Spleen (tissue), 11 donors: ENCODE measurements at regions not wholly inside any gene's neighbourhood (a gene's known extent, or its start where the extent isn't known, plus 50 kb on each side); places are given as distances from the start of the nearest gene placed in this dataset.

Source experiments
- DNase-seq: peaks from one replicate; pipeline ENCODE4 v3.0.0-alpha.2; 2020
- H3K27ac ChIP-seq, 8 donors: fragments of 200-600 bp; sonication (generic) in 7 of 8; 1 replicate in 4 of 8; 2 replicates in 4 of 8; pipeline versions ENCODE4 v1.5.0 to v1.8.0; 2016 to 2021; ENCODE audit warnings: inconsistent platforms in 4 of 8, mild to moderate bottlenecking in 4 of 8, moderate library complexity in 1 of 8
- H3K27me3 ChIP-seq, 7 donors: fragments of 200-600 bp; sonication (generic) in 6 of 7; replicated peaks in 1 of 7; 1 replicate in 4 of 7; 2 replicates in 3 of 7; pipeline versions ENCODE4 v1.5.0 to v1.8.0; 2016 to 2021; ENCODE audit warnings: inconsistent platforms in 3 of 7, mild to moderate bottlenecking in 1 of 7
- H3K36me3 ChIP-seq, 6 donors: fragments of 200-600 bp; sonication (generic) in 5 of 6; 1 replicate in 4 of 6; 2 replicates in 2 of 6; pipeline versions ENCODE4 v1.5.0 to v1.8.0; 2016 to 2021; ENCODE audit warnings: inconsistent platforms in 2 of 6
- H3K4me1 ChIP-seq, 6 donors: fragments of 200-600 bp; sonication (generic) in 5 of 6; 1 replicate in 3 of 6; 2 replicates in 3 of 6; pipeline versions ENCODE4 v1.5.0 to v1.8.0; 2016 to 2021; ENCODE audit warnings: inconsistent platforms in 3 of 6
- H3K4me3 ChIP-seq, 8 donors: fragments of 200-600 bp; sonication (generic) in 7 of 8; 1 replicate in 4 of 8; 2 replicates in 4 of 8; pipeline versions ENCODE4 v1.5.0 to v1.8.0; 2016 to 2021; ENCODE audit warnings: inconsistent platforms in 4 of 8, mild to moderate bottlenecking in 4 of 8, moderate library complexity in 2 of 8
- H3K9me3 ChIP-seq, 8 donors: fragments of 200-600 bp; sonication (generic) in 7 of 8; 1 replicate in 4 of 8; 2 replicates in 4 of 8; pipeline versions ENCODE4 v1.5.0 to v1.8.0; 2016 to 2021; ENCODE audit warnings: inconsistent platforms in 4 of 8
- POLR2A ChIP-seq, 3 donors: fragments of 450-650 bp; IDR thresholded peaks; one replicate each; pipeline ENCODE4 v1.5.1; 2017; ENCODE audit warnings: antibody characterized with exemption in 3 of 3, mild to moderate bottlenecking in 1 of 3
- POLR2AphosphoS5 ChIP-seq, 3 donors: sonication (generic); formaldehyde crosslinking; IDR thresholded peaks; one replicate each; pipeline ENCODE4 v1.5.1; 2017; ENCODE audit warnings: antibody characterized with exemption in 3 of 3
- WGBS, 5 donors: extraction: QIAGEN DNeasy Blood & Tissue Kit in 3 of 5; methylation state at CpG; one replicate each; pipeline versions ENCODE4 v1.1.5 to v1.1.7; 2013 to 2018; 5-methylcytosine and 5-hydroxymethylcytosine counted together
- intact Hi-C: fragments of 100-400 bp; cut with DNase I; formaldehyde crosslinking; loops from one replicate; pipeline ENCODE4 v1.15.0; 2023; ENCODE audit warnings: low total_unique reads
- TF ChIP-seq, protein P1 (sequence below), 11 experiments: fragments of 200-600 bp in 7 of 11; fragments of 450-650 bp in 4 of 11; sonication (generic) in 4 of 11; IDR thresholded peaks in 8 of 11; conservative IDR thresholded peaks in 3 of 11; 1 replicate in 7 of 11; 2 replicates in 4 of 11; pipeline versions ENCODE4 v1.4.0 to v1.8.0; 2016 to 2021; ENCODE audit warnings: antibody characterized with exemption in 11 of 11, inconsistent platforms in 4 of 11, mild to moderate bottlenecking in 1 of 11
- donor health status: healthy with polysubstance abuse.
- donor health status: DM: no; HTN: no; CAD: no; lungs with moderate emphysema.
- donor health status: DM: no; HTN: no; CAD: no.
- donor health status: Bipolar disorder and iron deficiency.
- donor health status: healthy.
- donor health status: DM: no; HTN: no; CAD: no.
- donor health status: DM: yes; HTN: yes; CAD: no.

DNA sequence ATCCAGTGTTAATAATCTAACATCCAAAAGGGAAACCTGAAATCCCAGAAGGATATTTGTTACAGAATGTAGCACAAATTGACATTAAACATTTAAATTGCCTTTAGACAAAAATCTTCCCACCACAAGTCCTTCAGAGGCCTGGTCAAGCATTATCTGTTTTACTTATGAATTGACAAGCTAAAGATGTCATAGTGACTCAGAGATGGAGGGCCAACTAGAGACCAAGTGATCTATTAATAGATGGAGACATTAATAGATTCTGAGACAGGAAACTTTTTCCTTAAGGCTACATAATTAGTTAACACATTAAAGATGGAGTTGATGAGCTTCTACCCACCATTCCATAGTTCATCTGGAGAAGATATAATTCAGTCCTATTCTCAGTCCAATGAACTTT is 526.2 kb downstream of the IRS1 start:
- Histone ChIP-seq H3K36me3 (no peaks in the 10 kb centered on the region), H3K4me1 (no peaks in the 10 kb centered on the region), H3K27ac (no peak overlapping the region), H3K9me3 (no peaks in the 10 kb centered on the region), H3K4me3 (no peak overlapping the region), H3K27me3 (no peaks in the 10 kb centered on the region)
- TF ChIP-seq, protein P1, sequence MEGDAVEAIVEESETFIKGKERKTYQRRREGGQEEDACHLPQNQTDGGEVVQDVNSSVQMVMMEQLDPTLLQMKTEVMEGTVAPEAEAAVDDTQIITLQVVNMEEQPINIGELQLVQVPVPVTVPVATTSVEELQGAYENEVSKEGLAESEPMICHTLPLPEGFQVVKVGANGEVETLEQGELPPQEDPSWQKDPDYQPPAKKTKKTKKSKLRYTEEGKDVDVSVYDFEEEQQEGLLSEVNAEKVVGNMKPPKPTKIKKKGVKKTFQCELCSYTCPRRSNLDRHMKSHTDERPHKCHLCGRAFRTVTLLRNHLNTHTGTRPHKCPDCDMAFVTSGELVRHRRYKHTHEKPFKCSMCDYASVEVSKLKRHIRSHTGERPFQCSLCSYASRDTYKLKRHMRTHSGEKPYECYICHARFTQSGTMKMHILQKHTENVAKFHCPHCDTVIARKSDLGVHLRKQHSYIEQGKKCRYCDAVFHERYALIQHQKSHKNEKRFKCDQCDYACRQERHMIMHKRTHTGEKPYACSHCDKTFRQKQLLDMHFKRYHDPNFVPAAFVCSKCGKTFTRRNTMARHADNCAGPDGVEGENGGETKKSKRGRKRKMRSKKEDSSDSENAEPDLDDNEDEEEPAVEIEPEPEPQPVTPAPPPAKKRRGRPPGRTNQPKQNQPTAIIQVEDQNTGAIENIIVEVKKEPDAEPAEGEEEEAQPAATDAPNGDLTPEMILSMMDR (IDR thresholded peaks at IDR 0.05 in 8 of 11, conservative IDR thresholded peaks at IDR 0.05 in 3 of 11), result no peak
- TF ChIP-seq POLR2A (IDR thresholded peaks at IDR 0.05) (no peak), POLR2AphosphoS5 (IDR thresholded peaks at IDR 0.05) (no peak)
- DNase-seq, result no peak
- intact Hi-C loops, result no loop called here

DNA sequence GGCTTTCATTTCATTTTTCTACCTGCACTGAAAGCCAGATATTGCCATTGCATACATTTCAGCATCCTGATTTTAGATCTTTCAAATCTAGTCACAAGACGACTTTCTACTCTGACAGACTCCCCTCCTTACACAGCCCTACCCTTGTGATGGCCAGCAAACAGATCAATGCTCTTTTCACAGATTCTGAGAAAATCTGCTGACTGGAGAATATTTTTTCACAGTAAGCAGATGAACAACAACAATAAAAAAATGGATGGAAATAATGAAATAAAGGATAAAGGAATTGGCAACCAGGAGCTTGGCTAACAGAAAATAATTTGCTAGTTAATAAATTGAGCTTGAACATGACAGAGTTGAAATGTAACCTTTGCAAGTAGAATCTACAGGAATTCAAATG is 527.2 kb downstream of the IRS1 start:
- no peak overlapping the region for H3K27ac ChIP-seq
- H3K4me1 ChIP-seq, result no peaks in the 10 kb centered on the region
- no peaks in the 10 kb centered on the region for H3K36me3 ChIP-seq
- TF ChIP-seq, protein P1 (IDR thresholded peaks at IDR 0.05 in 8 of 11, conservative IDR thresholded peaks at IDR 0.05 in 3 of 11), result no peak
- no peak for TF ChIP-seq POLR2A (IDR thresholded peaks at IDR 0.05)
- no peak for TF ChIP-seq POLR2AphosphoS5 (IDR thresholded peaks at IDR 0.05)
- no peaks in the 10 kb centered on the region for H3K27me3 ChIP-seq
- no peak for DNase-seq
- no peaks in the 10 kb centered on the region for H3K9me3 ChIP-seq
- intact Hi-C loops, result no loop called here
- WGBS, 5 donors, result 51 to 68% (median 55%) methylated on average over 1 of the region's 1 CpG
- no peak overlapping the region for H3K4me3 ChIP-seq

DNA sequence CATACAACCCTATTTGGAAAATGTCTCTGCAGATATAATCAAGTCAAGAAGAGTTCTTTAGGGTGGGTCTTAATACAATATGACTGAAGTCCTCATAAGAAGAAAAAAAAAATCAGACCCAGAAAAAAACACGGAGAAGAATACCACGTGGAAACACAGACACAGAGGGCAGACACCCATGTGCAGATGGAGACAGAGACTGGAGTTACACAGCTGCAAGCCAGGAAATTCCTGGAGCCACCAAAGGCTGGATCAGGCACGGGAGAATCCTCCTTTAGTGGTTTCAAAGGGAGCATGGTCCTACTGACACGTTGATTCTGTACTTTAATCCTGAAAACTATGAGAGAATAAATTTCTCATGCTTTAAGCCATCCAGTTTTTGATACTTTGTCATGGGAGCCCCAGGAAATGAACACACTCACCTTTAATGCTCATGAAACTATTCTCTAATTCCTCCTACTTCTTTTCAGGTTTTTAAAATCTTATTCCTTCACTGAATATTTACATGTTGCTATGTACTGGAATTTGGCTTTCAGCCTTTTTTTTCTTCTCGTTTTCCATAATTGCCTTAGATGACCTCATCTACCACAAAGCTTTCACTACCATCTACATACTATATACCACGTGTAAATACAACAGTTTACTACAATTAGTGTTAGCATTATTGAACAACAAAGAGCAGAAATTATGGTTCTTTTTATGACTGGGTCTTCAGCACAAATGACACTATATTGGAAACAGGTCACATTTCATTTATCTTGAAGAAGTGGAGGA is 529.1 kb downstream of the IRS1 start:
- intact Hi-C loops, result no loop called here
- no peak for TF ChIP-seq POLR2A (IDR thresholded peaks at IDR 0.05)
- TF ChIP-seq, protein P1 (IDR thresholded peaks at IDR 0.05 in 8 of 11, conservative IDR thresholded peaks at IDR 0.05 in 3 of 11), result no peak
- TF ChIP-seq POLR2AphosphoS5 (IDR thresholded peaks at IDR 0.05), result no peak

DNA sequence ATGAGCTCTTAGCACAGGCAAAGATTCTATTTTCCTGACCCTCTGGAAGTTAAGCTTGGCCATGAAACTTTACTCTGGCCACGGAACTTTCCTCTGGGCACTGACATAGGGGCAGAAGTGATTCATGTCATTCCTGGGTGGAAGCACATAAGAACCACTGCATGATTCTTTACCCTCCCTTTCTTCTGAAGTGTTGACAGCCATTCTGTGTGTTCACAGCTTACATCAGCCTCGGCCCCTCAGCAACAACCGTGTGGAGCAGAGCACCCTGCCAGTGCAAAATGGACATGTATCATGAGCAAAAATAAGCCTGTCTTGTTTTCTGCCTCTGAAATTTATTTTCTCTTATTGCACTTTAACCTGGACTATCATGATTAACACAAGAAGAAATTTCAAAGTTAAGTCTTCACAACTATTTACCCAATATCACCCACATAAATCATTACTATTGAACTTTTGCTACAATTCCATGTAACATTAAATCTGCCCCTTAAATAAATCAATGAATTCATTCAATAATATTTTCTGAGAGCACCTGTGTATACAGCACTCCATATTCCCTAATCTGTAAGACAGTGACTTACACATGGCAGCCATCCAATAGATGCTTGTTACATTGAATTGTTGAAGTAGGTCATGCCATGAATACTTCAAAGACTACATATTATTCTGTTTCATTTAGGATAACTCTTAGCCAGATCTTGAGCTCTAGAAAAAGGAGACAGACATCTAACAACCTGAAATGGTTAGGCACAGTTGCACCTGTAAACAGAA is 531.9 kb downstream of the IRS1 start:
- Histone ChIP-seq H3K36me3 (no peaks in the 10 kb centered on the region), H3K4me1 (no peaks in the 10 kb centered on the region), H3K9me3 (peaks cover 0 to 3% (median under 1%) of the 10 kb centered on the region in 8 donors), H3K27me3 (no peaks in the 10 kb centered on the region), H3K4me3 (no peak overlapping the region), H3K27ac (no peak overlapping the region)
- WGBS, 5 donors, result 81 to 92% (median 85%) methylated on average over 3 of the region's 3 CpGs
- DNase-seq, result no peak
- intact Hi-C loops, result no loop called here
- TF ChIP-seq POLR2A (IDR thresholded peaks at IDR 0.05) (no peak), POLR2AphosphoS5 (IDR thresholded peaks at IDR 0.05) (no peak)
- TF ChIP-seq, protein P1 (IDR thresholded peaks at IDR 0.05 in 8 of 11, conservative IDR thresholded peaks at IDR 0.05 in 3 of 11), result no peak

More for the DNA sequence above, 529.1 kb downstream of the IRS1 start:
- Histone ChIP-seq H3K27ac (no peak overlapping the region), H3K27me3 (no peaks in the 10 kb centered on the region), H3K4me3 (no peak overlapping the region), H3K4me1 (no peaks in the 10 kb centered on the region), H3K9me3 (no peaks in the 10 kb centered on the region), H3K36me3 (no peaks in the 10 kb centered on the region)
- WGBS, 5 donors, result 45 to 66% (median 60%) methylated on average over 6 of the region's 6 CpGs
- DNase-seq, result no peak
